H1 (cell line): ENCODE measurements at regions not wholly inside any gene's neighbourhood (a gene's known extent, or its start where the extent isn't known, plus 50 kb on each side); places are given as distances from the start of the nearest gene placed in this dataset.

Source experiments
- CTCF ChIA-PET: fragments of 300-600 bp; sonication (Branson Sonifier 250); formaldehyde crosslinking; loops from one replicate; lab custom pipeline; 2021; ENCODE audit not compliant: partially characterized antibody; lab: Charles Lee
- POLR2A ChIA-PET: fragments of 300-600 bp; sonication (Branson Sonifier 250); formaldehyde crosslinking; loops from one replicate; lab custom pipeline; 2021; ENCODE audit warnings: inconsistent platforms; ENCODE audit not compliant: partially characterized antibody; lab: Charles Lee
- DNase-seq, 2 experiments: peaks; one replicate each; pipeline versions ENCODE4 v3.0.0 to v3.0.0-alpha.2; 2010 to 2022; ENCODE audit warnings: low spot score in 2 of 2, low read depth in 1 of 2, mixed read lengths in 1 of 2
- FAIRE-seq: peaks from 2 replicates; lab custom pipeline; 2011; peaks lifted over from hg19 to GRCh38; lab: Jason Lieb, UNC
- H2AFZ ChIP-seq: 2 replicates; pipeline ENCODE4 v1.8.1; 2012; ENCODE audit warnings: low read length, inconsistent platforms
- H2AK5ac ChIP-seq: 2 replicates; pipeline ENCODE4 v1.6.1; 2013; ENCODE audit warnings: low read depth, low read length
- H2BK120ac ChIP-seq: replicated peaks from 2 replicates; pipeline ENCODE3; 2013; ENCODE audit warnings: low read depth, low read length, inconsistent platforms
- H2BK12ac ChIP-seq: 2 replicates; pipeline ENCODE4 v1.6.1; 2013; ENCODE audit warnings: low read depth, low read length
- H2BK15ac ChIP-seq: 2 replicates; pipeline ENCODE4 v1.6.1; 2013; ENCODE audit warnings: low read length
- H2BK20ac ChIP-seq: 2 replicates; pipeline ENCODE4 v1.6.1; 2013; ENCODE audit warnings: low read length
- H2BK5ac ChIP-seq: 2 replicates; pipeline ENCODE4 v1.6.1; 2013; ENCODE audit warnings: low read depth, low read length
- H3K14ac ChIP-seq: 2 replicates; pipeline ENCODE4 v1.6.1; 2013; ENCODE audit warnings: inconsistent platforms; ENCODE audit not compliant: insufficient read length
- H3K18ac ChIP-seq: 2 replicates; pipeline ENCODE4 v1.6.1; 2013; ENCODE audit warnings: low read length; ENCODE audit errors: extremely low read depth
- H3K23ac ChIP-seq: 2 replicates; pipeline ENCODE4 v1.6.1; 2013; ENCODE audit warnings: inconsistent platforms; ENCODE audit not compliant: insufficient read length
- H3K23me2 ChIP-seq: 2 replicates; pipeline ENCODE4 v1.6.1; 2013; ENCODE audit warnings: low read depth, low read length
- H3K27ac ChIP-seq: 2 replicates; pipeline ENCODE4 v1.6.1; 2011; ENCODE audit warnings: low read depth, low read length, inconsistent platforms
- H3K27me3 ChIP-seq, 4 experiments: replicated peaks in 1 of 4; 1 replicate in 1 of 4; 2 replicates in 3 of 4; pipeline versions ENCODE4 v1.6.1 to v1.8.1; 2011 to 2013; ENCODE audit warnings: low read length in 3 of 4, mild to moderate bottlenecking in 3 of 4, inconsistent platforms in 2 of 4, mixed read lengths in 2 of 4, moderate library complexity in 1 of 4; ENCODE audit not compliant: control insufficient read depth in 3 of 4, insufficient read depth in 3 of 4; ENCODE audit errors: extremely low read depth in 1 of 4
- H3K36me3 ChIP-seq, 4 experiments: 2 replicates each; pipeline versions ENCODE4 v1.6.1 to v1.8.1; 2011 to 2013; ENCODE audit warnings: mild to moderate bottlenecking in 4 of 4, low read length in 3 of 4, moderate library complexity in 2 of 4, control low read depth in 1 of 4, inconsistent platforms in 1 of 4; ENCODE audit not compliant: insufficient read depth in 4 of 4, control insufficient read depth in 2 of 4
- H3K4ac ChIP-seq: replicated peaks from 2 replicates; pipeline ENCODE3; 2013; ENCODE audit warnings: low read length, low read depth, mixed read lengths, inconsistent platforms; ENCODE audit not compliant: insufficient read length
- H3K4me1 ChIP-seq, 4 experiments: replicated peaks in 1 of 4; 1 replicate in 1 of 4; 2 replicates in 3 of 4; pipeline versions ENCODE4 v1.6.1 to v1.8.1; 2011 to 2013; ENCODE audit warnings: low read length in 3 of 4, inconsistent platforms in 2 of 4, mixed read lengths in 1 of 4; ENCODE audit not compliant: insufficient read depth in 4 of 4, control insufficient read depth in 3 of 4
- H3K4me2 ChIP-seq, 2 experiments: 2 replicates each; pipeline versions ENCODE4 v1.6.1 to v1.8.1; 2011 to 2013; ENCODE audit warnings: low read depth in 2 of 2, low read length in 2 of 2, control low read depth in 1 of 2, inconsistent platforms in 1 of 2, mild to moderate bottlenecking in 1 of 2; ENCODE audit not compliant: insufficient read depth in 1 of 2
- H3K4me3 ChIP-seq, 4 experiments: fragments of 200-600, 300-600 bp in 1 of 4; sonication (generic), shearing (Covaris generic), sonication (Bioruptor Twin) in 1 of 4; 2 replicates each; pipeline versions ENCODE4 v1.5.1 to v1.8.1; 2011 to 2016; ENCODE audit warnings: low read length in 4 of 4, low read depth in 3 of 4, control low read depth in 2 of 4, inconsistent platforms in 2 of 4, mild to moderate bottlenecking in 2 of 4, mixed read lengths in 1 of 4, moderate library complexity in 1 of 4; ENCODE audit not compliant: insufficient read depth in 2 of 4; ENCODE audit errors: extremely low read depth in 1 of 4
- H3K56ac ChIP-seq: replicated peaks from 2 replicates; pipeline ENCODE3; 2013; ENCODE audit warnings: low read depth, mild to moderate bottlenecking, mixed read lengths, low read length, inconsistent platforms; ENCODE audit not compliant: insufficient read length
- H3K79me1 ChIP-seq: 2 replicates; pipeline ENCODE4 v1.6.1; 2013; ENCODE audit warnings: low read depth, low read length, control low read depth
- H3K79me2 ChIP-seq, 2 experiments: 2 replicates each; pipeline versions ENCODE4 v1.6.1 to v1.8.1; 2012 to 2013; ENCODE audit warnings: low read length in 2 of 2, mild to moderate bottlenecking in 2 of 2, inconsistent platforms in 1 of 2; ENCODE audit not compliant: insufficient read depth in 2 of 2, control insufficient read depth in 1 of 2
- H3K9ac ChIP-seq, 4 experiments: replicated peaks in 1 of 4; 1 replicate in 1 of 4; 2 replicates in 3 of 4; pipeline versions ENCODE4 v1.6.1 to v1.8.1; 2011 to 2013; ENCODE audit warnings: low read depth in 3 of 4, low read length in 3 of 4, control low read depth in 2 of 4, mild to moderate bottlenecking in 2 of 4, moderate library complexity in 2 of 4, inconsistent platforms in 1 of 4; ENCODE audit errors: extremely low read depth in 1 of 4
- H3K9me3 ChIP-seq, 2 experiments: 2 replicates each; pipeline versions ENCODE4 v1.6.1 to v1.8.1; 2012 to 2013; ENCODE audit warnings: mild to moderate bottlenecking in 2 of 2, moderate library complexity in 2 of 2, control low read depth in 1 of 2, inconsistent platforms in 1 of 2, low read depth in 1 of 2, low read length in 1 of 2, mixed read lengths in 1 of 2; ENCODE audit not compliant: insufficient read depth in 2 of 2
- H4K20me1 ChIP-seq, 2 experiments: replicated peaks in 1 of 2; 2 replicates each; pipeline versions ENCODE3 to v1.8.1; 2011 to 2013; ENCODE audit warnings: inconsistent platforms in 2 of 2, low read length in 2 of 2, mild to moderate bottlenecking in 1 of 2; ENCODE audit not compliant: insufficient read depth in 2 of 2, control insufficient read depth in 1 of 2
- H4K5ac ChIP-seq: 2 replicates; pipeline ENCODE4 v1.6.1; 2013; ENCODE audit warnings: low read length, low read depth, mixed read lengths, inconsistent platforms; ENCODE audit not compliant: insufficient read length
- H4K8ac ChIP-seq: 2 replicates; pipeline ENCODE4 v1.8.0; 2013; ENCODE audit warnings: mild to moderate bottlenecking, moderate library complexity, low read length, inconsistent platforms; ENCODE audit not compliant: insufficient read depth; ENCODE audit errors: extremely low read depth
- H4K91ac ChIP-seq: replicated peaks from 2 replicates; pipeline ENCODE3; 2013; ENCODE audit warnings: low read length, mixed read lengths, inconsistent platforms; ENCODE audit not compliant: insufficient read length
- BRCA1 ChIP-seq: IDR thresholded peaks from 2 replicates; pipeline ENCODE4 v1.6.1; 2012; ENCODE audit warnings: low read depth, low read length, improper control_type of control experiment
- CEBPB ChIP-seq: IDR thresholded peaks from 2 replicates; pipeline ENCODE4 v1.6.1; 2012; ENCODE audit warnings: low read depth, low read length
- EGR1 ChIP-seq: IDR thresholded peaks from 2 replicates; pipeline ENCODE4 v1.6.1; 2011; ENCODE audit warnings: low read depth, low read length, borderline replicate concordance
- NRF1 ChIP-seq: IDR thresholded peaks from 2 replicates; pipeline ENCODE4 v1.6.1; 2011; ENCODE audit warnings: mild to moderate bottlenecking, low read depth, low read length, improper control_type of control experiment
- POLR2A ChIP-seq, 2 experiments: IDR thresholded peaks; 1 replicate in 1 of 2; 2 replicates in 1 of 2; pipeline ENCODE4 v1.6.1; 2011; ENCODE audit warnings: low read depth in 2 of 2, low read length in 2 of 2, mild to moderate bottlenecking in 2 of 2; ENCODE audit errors: control extremely low read depth in 1 of 2
- POLR2AphosphoS5 ChIP-seq: IDR thresholded peaks from 2 replicates; pipeline ENCODE4 v1.6.1; 2011; ENCODE audit warnings: low read depth, low read length
- RAD21 ChIP-seq, 2 experiments: IDR thresholded peaks in 1 of 2; conservative IDR thresholded peaks in 1 of 2; 2 replicates each; pipeline ENCODE4 v1.6.1; 2011; ENCODE audit warnings: low read depth in 2 of 2, low read length in 2 of 2, improper control_type of control experiment in 1 of 2, inconsistent platforms in 1 of 2, mild to moderate bottlenecking in 1 of 2, moderate library complexity in 1 of 2
- SIRT6 ChIP-seq: IDR thresholded peaks from one replicate; pipeline ENCODE4 v1.7.1; 2012; ENCODE audit warnings: low read length, inconsistent platforms
- SIX5 ChIP-seq: IDR thresholded peaks from 2 replicates; pipeline ENCODE4 v1.6.1; 2011; ENCODE audit warnings: mild to moderate bottlenecking, low read depth, low read length
- TBP ChIP-seq: IDR thresholded peaks from 2 replicates; pipeline ENCODE4 v1.6.1; 2011; ENCODE audit warnings: low read depth, low read length, improper control_type of control experiment
- WGBS, 2 experiments: shearing (Covaris generic) in 1 of 2; methylation state at CpG; one replicate each; pipeline versions ENCODE4 v1.1.6 to v1.1.7; 2013 to 2015; ENCODE audit warnings: low lambda C conversion rate in 2 of 2, mixed read lengths in 2 of 2, inconsistent platforms in 1 of 2, low coverage in 1 of 2, missing lambda C conversion rate in 1 of 2; ENCODE audit not compliant: insufficient replicate concordance in 2 of 2, insufficient coverage in 1 of 2, insufficient read length in 1 of 2; ENCODE audit errors: extremely low coverage in 1 of 2, missing lambda C conversion rate in 1 of 2; 5-methylcytosine and 5-hydroxymethylcytosine counted together
- TF ChIP-seq, protein P1 (sequence below): IDR thresholded peaks from 2 replicates; pipeline ENCODE4 v1.6.1; 2012; ENCODE audit warnings: low read length, inconsistent platforms
- TF ChIP-seq, protein P2 (sequence below): IDR thresholded peaks from 2 replicates; pipeline ENCODE4 v1.6.1; 2012; ENCODE audit warnings: inconsistent platforms

DNA sequence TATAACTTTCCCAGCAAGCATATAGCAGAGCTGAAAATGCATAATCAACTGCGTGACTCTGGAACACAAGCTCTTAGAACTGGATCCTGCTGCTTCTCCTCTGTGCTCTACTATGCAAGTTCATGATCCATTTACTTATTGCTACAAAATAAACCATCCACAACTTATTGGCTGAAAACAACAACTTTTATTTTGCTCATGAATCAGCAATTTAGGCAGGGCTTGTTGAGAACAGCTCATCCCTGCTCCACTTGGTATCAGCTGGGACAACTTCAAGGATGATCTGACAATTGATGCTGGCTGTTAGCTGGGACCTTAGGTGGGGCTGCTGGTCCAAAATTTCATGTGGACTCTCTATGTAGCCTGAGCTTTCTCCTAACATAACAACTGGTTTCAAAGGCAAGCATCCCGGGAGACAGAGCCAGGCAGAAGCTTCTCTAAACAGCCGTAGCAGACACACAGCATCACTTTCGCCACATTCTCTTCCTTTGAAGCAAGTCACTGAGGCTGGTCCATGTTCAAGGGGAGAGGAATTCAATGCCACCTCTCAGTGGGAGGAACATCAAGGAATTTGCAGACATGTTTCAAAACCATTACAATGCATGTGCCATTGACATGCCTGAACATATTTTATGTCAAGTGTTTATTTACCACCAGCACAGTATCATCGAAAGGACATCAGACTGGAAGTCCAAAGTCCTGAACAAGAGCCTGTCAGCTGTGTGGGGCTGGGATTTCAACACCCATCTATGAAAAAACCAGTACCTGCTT, 153.1 kb upstream of the PKDCC start:
- FAIRE-seq (no peak), DNase-seq (no peak)
- no peak overlapping the region for H3K56ac ChIP-seq
- no peak overlapping the region for H4K5ac ChIP-seq
- no peaks in the 10 kb centered on the region for H3K23me2 ChIP-seq
- no peaks in the 10 kb centered on the region for H3K79me2 ChIP-seq
- no peak overlapping the region for H4K91ac ChIP-seq
- H2BK5ac ChIP-seq: no peak overlapping the region
- H2BK20ac ChIP-seq: no peak overlapping the region
- ChIA-PET POLR2A (no interaction called here), CTCF (interaction anchor here (0.6 to 6.4 kb wide), 3 partner anchors 11 to 1902 kb away, joined by 3 to 35 read pairs (median 3); no protein-coding TSS in a partner anchor)
- no peaks in the 10 kb centered on the region for H3K9me3 ChIP-seq
- no peak overlapping the region for H2AK5ac ChIP-seq
- no peak overlapping the region for H2BK15ac ChIP-seq
- no peak overlapping the region for H3K4me3 ChIP-seq
- WGBS, 2 experiments: 85% methylated on average over 5 of the region's 5 CpGs; no CpG with 5 or more reads in 1 of the 2 experiments
- no peak overlapping the region for H2BK120ac ChIP-seq
- no peak overlapping the region for H3K23ac ChIP-seq
- H3K4ac ChIP-seq: no peak overlapping the region
- no peaks in the 10 kb centered on the region for H3K36me3 ChIP-seq
- H3K4me2 ChIP-seq: no peak overlapping the region
- H2BK12ac ChIP-seq: no peak overlapping the region
- no peak overlapping the region for H3K18ac ChIP-seq
- no peak overlapping the region for H3K9ac ChIP-seq
- H2AFZ ChIP-seq: no peak overlapping the region
- no peak overlapping the region for H3K14ac ChIP-seq
- no peaks in the 10 kb centered on the region for H3K79me1 ChIP-seq
- no peak overlapping the region for H3K27ac ChIP-seq
- H3K27me3 ChIP-seq: no peaks in the 10 kb centered on the region
- no peak for TF ChIP-seq TBP
- TF ChIP-seq, protein P1, sequence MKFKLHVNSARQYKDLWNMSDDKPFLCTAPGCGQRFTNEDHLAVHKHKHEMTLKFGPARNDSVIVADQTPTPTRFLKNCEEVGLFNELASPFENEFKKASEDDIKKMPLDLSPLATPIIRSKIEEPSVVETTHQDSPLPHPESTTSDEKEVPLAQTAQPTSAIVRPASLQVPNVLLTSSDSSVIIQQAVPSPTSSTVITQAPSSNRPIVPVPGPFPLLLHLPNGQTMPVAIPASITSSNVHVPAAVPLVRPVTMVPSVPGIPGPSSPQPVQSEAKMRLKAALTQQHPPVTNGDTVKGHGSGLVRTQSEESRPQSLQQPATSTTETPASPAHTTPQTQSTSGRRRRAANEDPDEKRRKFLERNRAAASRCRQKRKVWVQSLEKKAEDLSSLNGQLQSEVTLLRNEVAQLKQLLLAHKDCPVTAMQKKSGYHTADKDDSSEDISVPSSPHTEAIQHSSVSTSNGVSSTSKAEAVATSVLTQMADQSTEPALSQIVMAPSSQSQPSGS: no peak
- no peak for TF ChIP-seq RAD21 (IDR thresholded peaks at IDR 0.05 in 1 of 2, conservative IDR thresholded peaks at IDR 0.05 in 1 of 2; ENCODE audit: low read depth in 2 of 2, low read length in 2 of 2)
- TF ChIP-seq POLR2AphosphoS5: no peak
- TF ChIP-seq, protein P2, sequence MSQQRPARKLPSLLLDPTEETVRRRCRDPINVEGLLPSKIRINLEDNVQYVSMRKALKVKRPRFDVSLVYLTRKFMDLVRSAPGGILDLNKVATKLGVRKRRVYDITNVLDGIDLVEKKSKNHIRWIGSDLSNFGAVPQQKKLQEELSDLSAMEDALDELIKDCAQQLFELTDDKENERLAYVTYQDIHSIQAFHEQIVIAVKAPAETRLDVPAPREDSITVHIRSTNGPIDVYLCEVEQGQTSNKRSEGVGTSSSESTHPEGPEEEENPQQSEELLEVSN: no peak
- no peak for TF ChIP-seq NRF1
- no peak for TF ChIP-seq SIX5
- no peak for TF ChIP-seq SIRT6
- no peak for TF ChIP-seq CEBPB
- no peak for TF ChIP-seq EGR1
- no peak for TF ChIP-seq POLR2A (IDR thresholded peaks at IDR 0.05; ENCODE audit: control extremely low read depth in 1 of 2, low read depth in 2 of 2, low read length in 2 of 2)
- no peak for TF ChIP-seq BRCA1
- TF ChIP-seq, all 59 proteins: peak for 0
- Histone ChIP-seq H3K4me1 (no peaks in the 10 kb centered on the region), H4K20me1 (no peaks in the 10 kb centered on the region), H4K8ac (no peak overlapping the region)
